GM19455 (cell line): ENCODE measurements at regions not wholly inside any gene's neighbourhood (a gene's known extent, or its start where the extent isn't known, plus 50 kb on each side); places are given as distances from the start of the nearest gene placed in this dataset.
"Not testable (repeated sequence)": the region's sequence is repeated elsewhere in the genome, so short reads cannot be mapped to it uniquely, and the experiment has no call there.

ENCODE experiments used
- ATAC-seq: cut with Tn5 transposase; IDR thresholded peaks from one replicate; pipeline ENCODE4 v1.9.1; 2021; ENCODE audit not compliant: unreplicated experiment

DNA sequence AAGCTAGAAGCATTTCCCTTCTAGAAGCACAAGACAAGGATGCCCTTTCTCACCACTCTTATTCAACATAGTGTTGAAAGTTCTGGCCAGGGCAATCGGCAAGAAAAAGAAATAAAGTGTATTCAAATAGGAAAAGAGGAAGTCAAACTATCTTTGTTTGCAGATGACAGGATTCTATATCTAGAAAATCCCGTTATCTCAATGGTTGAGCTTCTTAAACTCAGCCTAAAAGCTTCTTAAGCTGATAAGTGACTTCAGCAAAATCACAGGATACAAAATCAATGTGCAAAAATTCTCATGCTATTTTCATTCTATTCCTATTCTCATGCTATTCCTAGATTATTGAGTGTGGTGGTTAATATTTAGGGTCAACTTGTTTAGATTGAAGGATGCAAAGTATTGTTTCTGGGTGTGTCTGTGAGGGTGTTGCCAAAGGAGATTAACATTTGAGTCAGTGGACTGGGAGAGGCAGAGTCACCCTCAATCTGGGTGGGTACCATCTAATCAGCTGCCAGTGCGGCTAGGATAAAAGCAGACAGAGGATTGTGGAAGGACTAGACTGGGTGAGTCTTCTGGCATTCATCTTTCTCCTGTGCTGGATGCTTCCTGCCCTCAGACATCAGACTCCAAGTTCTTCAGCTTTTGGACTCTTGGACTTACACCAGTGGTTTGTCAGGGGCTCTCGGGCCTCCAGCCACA is 111.9 kb downstream of the LSMEM1 start:
- not testable (repeated sequence) for ATAC-seq

DNA sequence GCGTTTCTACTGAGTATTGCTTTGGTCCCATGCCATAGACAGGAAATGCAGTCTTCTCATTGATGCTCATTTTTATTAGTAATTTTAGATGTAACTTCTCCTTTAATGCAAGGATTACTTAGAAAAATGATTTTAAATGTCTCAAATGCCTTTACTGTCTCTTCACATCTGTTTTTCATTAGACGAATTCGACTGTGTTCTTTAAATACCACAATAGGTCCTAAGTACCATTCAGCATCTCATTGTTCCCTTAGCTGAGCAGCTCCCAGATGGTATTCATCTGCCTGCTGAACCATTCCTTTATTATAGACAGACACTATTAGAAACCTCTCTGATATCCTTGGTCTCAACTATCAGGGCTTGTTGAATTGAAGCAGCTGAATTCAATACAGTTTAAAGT is 113.6 kb downstream of the LSMEM1 start:
- no peak for ATAC-seq

DNA sequence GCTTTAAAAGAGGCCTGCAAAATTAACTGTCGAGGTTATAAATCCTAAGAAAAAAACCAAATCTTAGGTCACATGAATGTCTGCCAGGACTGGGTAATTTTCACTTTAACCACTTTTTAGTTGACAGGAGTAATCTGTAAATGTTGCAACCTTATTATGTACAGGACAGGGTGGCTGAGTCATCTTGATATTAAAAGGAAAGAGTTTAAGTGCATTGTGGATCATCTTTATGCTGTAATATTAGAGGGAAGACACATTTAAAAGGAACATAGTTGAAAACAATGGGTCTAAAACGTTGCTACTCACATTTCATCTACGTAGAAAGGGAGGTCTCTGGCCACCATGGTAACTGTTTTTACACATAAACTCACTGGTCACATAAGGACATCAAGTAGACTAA is 115.5 kb downstream of the LSMEM1 start:
- no peak for ATAC-seq

DNA sequence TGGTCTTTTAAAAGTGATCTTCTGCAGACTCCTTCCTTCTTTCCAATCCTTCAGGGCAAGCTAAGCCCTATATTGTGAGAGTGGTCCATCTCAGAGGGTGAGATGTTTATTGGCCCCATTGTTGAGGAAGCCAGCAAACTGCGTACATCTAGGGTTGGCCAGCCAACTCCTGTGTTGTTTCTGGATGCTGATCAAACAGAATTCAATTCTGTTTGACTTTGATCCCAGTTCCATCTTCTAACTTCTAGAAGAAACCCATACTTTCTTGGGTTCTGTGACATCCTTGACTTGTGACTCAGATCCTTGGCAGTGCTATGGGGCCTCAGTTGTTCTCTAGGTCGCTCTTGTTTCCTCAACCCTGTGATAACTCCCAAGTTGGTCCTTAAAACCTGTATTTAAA is 116.2 kb downstream of the LSMEM1 start:
- ATAC-seq, result no peak

DNA sequence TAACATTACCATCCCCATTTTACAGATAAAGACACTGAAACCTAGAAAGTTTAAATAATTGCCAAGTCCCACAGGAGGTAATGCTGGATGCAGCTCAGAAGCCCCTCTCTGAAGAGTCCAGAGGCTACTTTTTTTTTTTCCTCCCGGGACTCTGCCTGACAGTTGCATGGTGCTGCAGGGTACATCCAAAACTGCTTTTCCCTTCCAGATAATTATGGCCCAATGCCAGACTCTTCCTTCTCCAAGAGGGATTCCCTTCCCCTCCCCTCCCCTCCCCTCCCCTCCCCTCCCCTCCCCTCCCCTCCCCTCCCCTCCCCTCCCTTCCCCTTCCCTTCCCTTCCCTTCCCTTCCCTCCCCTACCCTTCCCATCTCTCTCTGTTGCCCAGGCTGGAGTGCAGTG is 122.9 kb downstream of the LSMEM1 start:
- ATAC-seq, result no peak

DNA sequence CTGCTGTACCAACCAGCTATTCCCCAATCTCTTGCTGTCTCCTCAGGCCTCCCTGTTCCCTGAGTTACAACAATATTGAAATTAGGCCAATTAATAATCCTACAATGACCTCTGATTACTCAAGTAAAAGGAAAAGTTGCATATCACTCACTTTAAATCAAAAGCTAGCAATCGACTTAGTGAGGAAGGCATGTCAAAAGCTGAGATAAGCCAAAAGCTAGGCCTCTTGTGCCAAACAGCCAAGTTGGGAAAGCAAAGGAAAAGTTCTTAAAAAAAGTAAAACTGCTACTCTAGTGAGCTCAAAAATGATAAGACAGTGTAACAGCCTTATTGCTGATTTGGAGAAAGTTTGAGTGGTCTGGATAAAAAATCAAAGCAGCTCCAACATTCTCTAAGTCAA is 129.8 kb downstream of the LSMEM1 start:
- no peak for ATAC-seq

DNA sequence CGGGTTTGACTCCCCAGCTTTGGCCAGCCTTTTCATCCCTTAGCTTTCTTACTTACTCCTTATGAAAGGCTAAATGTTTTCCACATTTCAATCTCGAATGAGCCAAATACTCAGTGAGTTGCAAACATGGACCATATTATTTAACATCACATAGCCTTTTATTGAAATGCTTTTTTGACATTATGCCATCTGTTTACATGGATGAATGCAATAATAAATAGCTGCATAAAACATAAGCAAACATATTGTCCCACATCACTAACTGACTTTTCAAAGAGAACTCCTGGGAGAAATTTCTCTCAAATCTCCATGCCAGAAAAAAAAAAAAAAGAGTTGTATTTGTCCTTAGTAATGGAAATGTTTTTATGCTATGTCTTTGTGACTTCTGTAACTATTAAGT is 134.9 kb downstream of the LSMEM1 start:
- ATAC-seq, result no peak

DNA sequence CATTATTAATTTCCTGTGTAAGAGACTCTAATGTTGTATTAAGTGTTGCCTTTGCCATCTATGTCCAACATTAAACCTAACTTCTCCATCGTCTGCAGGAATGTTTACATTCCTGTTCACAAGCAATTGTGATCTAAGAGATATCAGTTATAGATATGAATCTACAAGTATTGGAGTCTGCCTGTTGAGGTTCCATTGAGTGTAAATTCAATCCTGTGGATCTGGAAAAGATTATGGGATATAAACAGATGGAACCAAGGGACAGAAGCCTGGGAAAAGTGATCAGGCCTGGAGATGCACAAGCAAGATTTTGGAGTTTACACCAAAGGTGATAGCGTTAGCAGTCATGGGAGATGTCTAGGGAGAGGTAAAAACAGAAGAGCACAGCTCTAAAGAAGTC is 135.5 kb downstream of the LSMEM1 start:
- no peak for ATAC-seq

DNA sequence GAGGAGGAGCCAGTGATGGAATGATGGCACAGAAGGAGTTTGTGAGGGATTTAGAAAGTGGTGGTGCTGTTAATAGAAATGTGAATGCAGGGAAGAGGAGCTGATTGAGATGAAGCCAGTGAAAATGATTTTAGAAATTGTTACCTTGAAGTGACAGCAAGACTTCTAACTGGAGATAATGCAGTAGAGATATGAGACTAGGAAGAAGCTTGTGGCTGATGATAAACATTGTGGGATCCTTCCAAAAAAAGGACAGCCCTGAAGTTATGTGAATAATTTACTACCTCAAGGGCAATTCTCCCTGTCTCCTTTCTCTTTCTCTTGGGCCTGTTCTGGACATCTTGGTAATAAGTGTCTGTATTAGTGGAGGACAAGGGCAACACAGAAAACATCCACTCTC is 138.6 kb downstream of the LSMEM1 start:
- no peak for ATAC-seq

DNA sequence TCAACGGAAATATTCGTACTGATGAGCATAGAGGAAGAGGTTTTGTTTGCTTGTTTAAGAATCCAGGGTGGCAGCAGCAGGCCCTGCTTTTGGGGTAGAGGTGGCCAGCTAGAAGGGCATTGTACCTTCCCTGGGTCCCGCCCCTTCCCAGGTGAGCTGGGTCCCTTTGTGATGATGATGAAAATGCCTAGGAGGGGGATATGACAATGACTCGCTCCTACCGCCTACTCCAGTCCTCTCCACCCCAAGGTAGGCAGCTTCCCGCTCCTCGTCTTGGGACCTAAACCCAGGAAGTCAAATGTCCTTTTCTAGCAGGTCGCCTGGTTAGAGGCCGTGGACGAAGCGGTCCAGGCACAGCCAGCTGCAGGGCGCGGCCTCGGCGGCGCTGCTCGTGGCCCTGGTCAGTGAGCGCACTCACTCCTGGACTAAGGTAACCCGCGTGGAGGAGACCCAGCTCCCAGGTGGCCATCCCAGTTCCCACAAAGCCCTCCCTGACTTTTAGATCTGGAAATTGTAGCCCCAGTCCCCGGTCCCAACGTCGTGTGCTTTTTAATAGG is 141.4 kb downstream of the LSMEM1 start:
- no peak for ATAC-seq

DNA sequence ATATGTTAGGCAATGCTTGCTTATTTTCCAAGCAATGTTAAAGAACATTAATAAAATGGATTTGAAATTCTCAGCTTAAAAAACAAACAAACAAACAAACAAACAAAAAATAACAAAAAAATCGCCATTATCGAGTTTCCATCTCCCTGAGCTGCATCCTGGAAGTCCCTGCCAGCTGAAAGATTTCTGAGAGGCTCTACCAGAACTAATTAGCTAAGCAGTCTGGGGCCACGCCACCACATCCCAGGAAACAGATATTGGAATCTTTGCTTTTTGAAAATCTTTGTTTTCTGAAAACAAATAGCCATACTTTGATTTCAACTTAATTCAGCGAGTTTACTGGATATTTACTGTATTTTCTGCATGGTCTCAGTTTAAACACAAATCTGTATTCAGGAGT is 143.6 kb downstream of the LSMEM1 start:
- ATAC-seq, result no peak

DNA sequence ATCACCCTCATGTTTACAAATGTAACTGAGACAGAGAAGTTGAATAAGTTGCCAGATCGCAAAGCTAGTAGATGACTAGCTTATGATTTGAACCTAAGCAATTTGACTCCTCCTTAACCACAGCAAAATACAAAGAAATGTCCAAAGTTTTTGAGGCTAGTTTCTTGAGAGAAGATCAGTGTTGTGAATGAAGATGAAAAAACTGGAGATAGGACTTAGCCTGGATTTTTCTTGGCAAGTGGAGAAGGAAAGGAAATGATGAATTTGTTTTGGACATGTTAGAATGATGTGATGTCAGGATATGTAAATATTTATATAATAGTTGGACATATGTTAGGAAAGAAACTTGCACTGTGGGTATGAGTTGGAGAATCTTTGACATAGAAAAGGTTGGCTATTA is 149.8 kb downstream of the LSMEM1 start:
- ATAC-seq, result no peak

DNA sequence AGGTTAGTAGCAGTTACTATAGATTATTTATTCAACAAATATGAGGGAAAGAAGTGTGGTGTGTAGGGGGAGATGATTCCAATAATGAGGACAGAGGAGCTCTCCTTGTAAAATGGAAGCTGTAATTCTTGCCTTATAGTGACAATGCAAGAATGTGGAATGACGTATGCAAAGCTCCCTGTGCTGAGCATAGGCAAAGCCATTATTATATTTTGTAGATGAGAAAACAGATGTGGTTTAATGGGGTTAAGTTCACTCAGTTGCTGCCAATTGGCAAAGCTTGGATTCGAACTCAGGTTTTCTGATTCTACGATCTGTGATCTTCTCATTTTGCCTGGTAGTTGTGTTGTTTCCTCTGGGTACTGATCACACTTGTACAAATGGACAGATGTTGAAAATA is 153.3 kb downstream of the LSMEM1 start:
- ATAC-seq, result no peak

DNA sequence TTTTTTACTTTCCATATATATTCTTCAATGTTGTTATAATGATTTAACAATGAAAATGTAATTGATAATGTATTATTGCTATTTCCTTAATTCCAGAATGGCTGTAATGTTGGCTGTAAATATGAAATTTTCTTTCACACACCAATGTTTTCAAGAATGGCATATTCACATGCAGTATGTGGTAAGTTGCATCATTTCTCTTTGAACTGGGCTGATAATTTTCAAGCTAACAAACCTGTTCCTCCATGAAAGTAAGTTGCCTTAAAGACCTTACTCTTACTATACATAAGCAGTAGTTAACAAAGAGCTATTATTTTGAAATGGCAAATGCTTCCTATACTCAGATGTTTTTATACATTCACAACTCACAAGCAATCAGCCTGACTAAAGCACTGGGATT is 154.5 kb downstream of the TMEM168 start:
- no peak for ATAC-seq

DNA sequence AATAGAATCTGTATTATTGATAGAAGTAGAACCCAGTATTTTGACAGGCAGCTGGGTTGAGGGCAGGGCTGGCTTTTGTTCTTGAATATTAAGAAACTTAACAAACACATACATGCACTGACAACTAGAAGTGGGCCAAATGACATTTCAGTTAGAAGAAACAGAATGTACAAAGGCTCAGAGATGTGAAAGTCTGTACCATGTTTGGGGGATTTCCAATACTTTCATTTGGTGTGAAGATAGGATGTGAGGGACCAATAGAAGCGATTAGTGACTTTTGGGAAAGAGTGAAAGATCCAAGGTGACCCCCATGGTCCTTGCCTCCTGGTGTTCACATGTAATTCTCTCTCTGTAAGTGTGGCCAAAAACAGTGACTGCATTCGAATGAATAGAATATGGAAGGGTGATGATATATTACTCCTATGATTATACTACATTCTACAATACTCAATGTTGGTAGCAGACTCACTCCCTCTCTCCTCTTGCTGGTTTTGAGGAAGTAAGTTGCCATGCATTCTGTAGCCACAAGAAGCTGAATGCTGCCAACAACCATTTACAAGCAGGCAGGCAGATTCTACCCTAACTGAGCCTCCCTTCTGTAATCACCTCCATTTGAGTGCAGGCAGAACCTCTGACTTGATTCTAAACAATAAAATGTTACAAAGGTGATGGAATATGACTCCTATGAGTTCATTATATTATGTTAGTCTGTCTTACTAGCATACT is 151.4 kb downstream of the TMEM168 start:
- ATAC-seq, result no peak

DNA sequence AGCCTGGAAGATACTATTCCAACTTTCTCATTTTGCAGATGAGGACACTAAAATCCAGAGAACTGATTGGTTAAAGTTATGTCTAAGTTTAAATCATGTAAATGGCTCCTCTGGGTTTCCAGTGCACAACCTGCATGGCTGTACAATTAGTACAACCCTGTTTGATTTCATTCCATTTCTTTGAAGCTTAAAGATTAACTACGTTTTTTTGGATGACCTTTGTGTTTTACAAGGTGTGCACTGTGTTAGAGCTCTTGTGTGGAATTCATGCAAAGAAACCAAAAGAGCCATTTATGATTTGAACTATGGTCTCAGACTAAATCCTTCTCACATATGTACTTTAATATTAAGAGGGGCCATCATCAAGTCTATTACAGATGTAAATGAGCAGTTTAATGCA is 149.5 kb downstream of the TMEM168 start:
- ATAC-seq, result no peak

DNA sequence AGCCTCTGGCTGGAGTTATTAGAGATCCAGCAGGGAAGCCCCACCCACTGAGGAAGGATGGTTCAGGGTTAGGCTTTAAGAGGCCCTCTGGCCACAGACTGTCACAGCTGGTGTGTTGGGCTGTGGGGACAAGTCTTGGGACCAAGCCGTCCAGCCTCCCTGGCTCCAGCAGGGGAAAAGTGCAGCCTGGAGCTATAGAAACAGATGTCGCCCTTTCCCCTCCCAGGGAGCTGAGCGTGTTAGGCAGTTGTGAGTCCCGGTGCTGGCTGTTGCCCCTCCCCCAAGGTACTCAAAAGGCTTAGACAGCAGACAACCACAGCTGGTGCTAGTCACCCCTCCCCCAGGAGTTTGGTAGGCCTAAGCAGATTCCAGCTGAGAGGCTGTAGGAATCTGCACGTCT is 143.4 kb downstream of the TMEM168 start:
- ATAC-seq, result no peak

DNA sequence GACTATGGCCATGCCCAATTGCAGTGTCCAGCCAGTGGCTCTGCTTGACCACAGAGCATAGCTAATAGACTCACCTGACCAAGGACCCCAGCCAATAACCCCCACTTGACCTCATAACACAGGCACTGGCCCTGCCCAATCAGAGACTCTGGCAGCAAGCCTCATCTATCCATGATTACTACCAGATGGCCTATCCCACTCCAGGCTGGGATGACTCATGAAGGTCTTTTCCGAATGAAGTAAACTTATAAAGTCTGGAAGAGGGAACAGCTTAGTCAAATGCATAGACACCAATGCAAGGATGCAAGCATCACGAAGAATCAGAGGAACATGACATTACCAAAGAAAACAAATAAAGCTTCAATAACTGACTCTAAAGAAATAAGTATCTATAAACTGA is 141.4 kb downstream of the TMEM168 start:
- no peak for ATAC-seq

DNA sequence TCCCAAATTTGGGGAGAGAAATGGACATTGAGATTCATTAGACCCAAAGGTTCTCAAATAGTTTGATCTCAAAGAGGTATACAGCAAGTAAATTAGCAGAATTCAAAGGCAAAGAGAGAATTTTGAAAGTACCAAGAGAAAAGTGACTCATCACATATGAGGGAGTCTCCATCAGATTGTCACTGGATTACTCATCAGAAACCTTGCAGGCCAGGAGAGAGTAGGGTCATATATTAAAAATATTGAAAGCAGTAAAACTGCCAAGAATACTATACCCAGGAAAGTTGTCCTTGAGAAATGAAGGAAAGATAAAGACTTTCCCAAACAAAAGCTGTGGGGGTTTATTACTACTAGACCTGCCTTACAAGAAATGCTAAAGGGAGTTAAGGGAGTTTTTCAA is 140.6 kb downstream of the TMEM168 start:
- no peak for ATAC-seq

DNA sequence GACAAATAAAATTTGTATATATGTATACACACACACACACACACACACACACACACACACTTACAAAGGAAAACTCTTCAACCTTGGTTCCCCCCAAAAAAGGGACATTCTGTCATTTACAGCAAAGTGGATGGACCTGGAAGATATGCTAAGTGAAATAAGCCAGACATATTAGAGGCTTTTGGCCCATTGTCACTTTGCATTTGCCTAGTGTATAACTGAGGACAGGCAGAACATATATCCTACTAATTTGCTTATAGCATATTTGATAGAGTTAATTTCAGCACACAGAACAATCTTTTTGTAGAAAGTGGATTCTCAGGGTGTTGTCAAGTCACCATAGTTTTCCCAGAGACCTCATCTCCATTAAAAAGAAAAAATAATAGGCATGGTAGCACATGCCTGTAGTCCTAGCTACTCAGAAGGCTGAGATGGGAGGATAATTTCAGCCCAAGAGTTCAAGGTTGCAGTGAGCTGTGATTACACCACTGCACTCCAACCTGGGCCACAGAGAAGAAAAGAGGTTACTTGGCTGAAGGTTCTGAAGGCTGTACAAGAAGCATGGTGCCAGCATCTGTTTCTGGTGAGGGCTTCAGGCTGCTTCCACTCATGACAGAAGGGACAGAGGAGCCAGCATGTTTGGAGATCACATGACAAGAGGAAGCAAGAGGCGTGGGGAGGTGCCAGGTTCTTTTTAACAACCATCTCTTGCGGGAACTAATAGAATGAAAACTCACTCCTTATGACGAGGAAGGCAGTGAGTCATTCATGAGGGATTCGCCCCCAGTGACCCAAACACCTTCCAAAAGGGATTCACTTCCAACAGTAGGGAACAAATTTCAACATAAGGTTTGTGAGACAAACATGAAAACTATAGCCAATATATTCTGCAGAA is 135.6 kb downstream of the TMEM168 start:
- no peak for ATAC-seq

DNA sequence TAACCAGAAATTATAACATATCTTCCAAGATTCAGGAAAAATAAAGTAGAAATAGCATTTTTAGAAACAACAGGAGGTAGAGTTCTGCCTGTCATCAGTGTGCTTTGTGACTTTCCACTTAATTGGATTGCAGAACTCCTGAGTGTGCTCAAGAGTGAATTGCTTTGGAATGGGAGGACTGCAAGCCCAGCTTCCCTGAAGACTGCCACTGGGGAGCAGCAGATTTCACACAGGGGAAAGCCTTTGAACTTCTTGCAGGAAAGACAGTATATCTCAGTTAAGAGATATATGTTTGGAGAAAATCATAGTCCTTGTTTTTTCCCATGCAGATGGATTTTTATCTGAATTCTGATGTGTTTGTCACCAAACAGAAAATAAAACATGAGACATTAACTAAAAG is 124.5 kb downstream of the TMEM168 start:
- ATAC-seq, result no peak

DNA sequence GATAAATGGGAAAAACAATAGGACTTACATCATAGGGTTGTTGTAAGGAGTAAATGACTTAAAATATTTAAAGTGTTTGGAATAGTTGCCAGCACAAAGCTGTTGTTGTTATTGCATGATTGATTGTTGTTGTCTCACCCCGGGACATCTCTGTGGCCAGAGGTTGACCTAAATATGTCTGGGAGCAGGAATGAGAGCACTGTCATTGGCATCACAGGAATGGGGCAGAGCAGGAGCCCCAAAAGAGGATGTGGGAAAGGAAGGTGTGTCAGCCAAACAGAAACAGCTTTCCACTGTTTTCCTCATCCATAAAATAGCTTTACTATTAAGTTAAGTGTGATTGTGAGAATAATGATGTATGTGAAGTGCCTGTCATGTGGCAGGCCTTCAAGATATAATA is 121.6 kb downstream of the TMEM168 start:
- ATAC-seq, result no peak
